ENCODE measurements at regions not wholly inside any gene's neighbourhood (a gene's known extent, or its start where the extent isn't known, plus 50 kb on each side); places are given as distances from the start of the nearest gene placed in this dataset.

GRCh38 chr11:19493446-19494213 is 219.0 kb upstream of the NAV2 start:
- TF ChIP-seq CTCF (IDR thresholded peaks at IDR 0.05) (no peak), REST (IDR thresholded peaks at IDR 0.05; ENCODE audit: insufficient read depth in 1 of 2, low read depth in 2 of 2, low read length in 1 of 2) (no peak), POLR2AphosphoS5 (IDR thresholded peaks at IDR 0.05; ENCODE audit: low read depth, low read length) (no peak)
